WTC11 (cell line): ENCODE measurements at regions not wholly inside any gene's neighbourhood (a gene's known extent, or its start where the extent isn't known, plus 50 kb on each side); places are given as distances from the start of the nearest gene placed in this dataset.

Experiments
- ATAC-seq: fragments of 200-7000 bp; cut with Tn5 transposase; 2 replicates; pipeline ENCODE4 v1.10.0; 2021; ENCODE audit warnings: mild to moderate bottlenecking, moderate library complexity
- CTCF ChIA-PET: fragments of 300-600 bp; sonication (Branson Sonifier 250); formaldehyde crosslinking; loops from one replicate; lab custom pipeline; 2021; ENCODE audit warnings: antibody characterized with exemption; lab: Charles Lee
- POLR2A ChIA-PET: fragments of 350-600 bp; sonication (Branson Sonifier 250); formaldehyde crosslinking; loops from one replicate; lab custom pipeline; 2021; ENCODE audit warnings: antibody characterized with exemption; lab: Charles Lee
- DNase-seq: peaks from one replicate; pipeline ENCODE4 v3.0.0; 2021; ENCODE audit warnings: low spot score
- H3K27ac Mint-ChIP-seq: 2 replicates; pipeline ENCODE4 v1.8.0; 2021; ENCODE audit warnings: mixed read lengths
- H3K27me3 Mint-ChIP-seq: 2 replicates; pipeline ENCODE4 v1.8.0; 2021; ENCODE audit warnings: low read depth, mild to moderate bottlenecking, moderate library complexity, mixed read lengths
- H3K36me3 Mint-ChIP-seq: 2 replicates; pipeline ENCODE4 v1.8.0; 2021; ENCODE audit warnings: mixed read lengths
- H3K4me1 Mint-ChIP-seq: 2 replicates; pipeline ENCODE4 v1.8.0; 2022; ENCODE audit warnings: mixed read lengths
- H3K4me3 Mint-ChIP-seq: 2 replicates; pipeline ENCODE4 v1.8.0; 2021; ENCODE audit warnings: mild to moderate bottlenecking, moderate library complexity, mixed read lengths
- H3K9me3 Mint-ChIP-seq: 2 replicates; pipeline ENCODE4 v1.8.0; 2021; ENCODE audit warnings: mixed read lengths
- ARID4B ChIP-seq: sonication (generic); formaldehyde crosslinking; IDR thresholded peaks from 2 replicates; pipeline ENCODE4 v1.8.0; 2023; ENCODE audit warnings: missing genetic modification reagents, mild to moderate bottlenecking, borderline replicate concordance
- CBFB ChIP-seq: sonication (generic); formaldehyde crosslinking; IDR thresholded peaks from 2 replicates; pipeline ENCODE4 v1.8.1; 2022; ENCODE audit warnings: mild to moderate bottlenecking, low read depth, missing genetic modification reagents
- CDX4 ChIP-seq: fragments of 250-450 bp; sonication (Bioruptor Pico); IDR thresholded peaks from 2 replicates; pipeline ENCODE4 v1.9.0; 2021; ENCODE audit warnings: moderate library complexity, mild to moderate bottlenecking, inconsistent platforms, borderline replicate concordance
- CREM ChIP-seq: sonication (generic); formaldehyde crosslinking; IDR thresholded peaks from 2 replicates; pipeline ENCODE4 v1.8.1; 2022; ENCODE audit warnings: mild to moderate bottlenecking, missing genetic modification reagents, moderate library complexity
- EMX1 ChIP-seq: fragments of 250-450 bp; sonication (Bioruptor Pico); IDR thresholded peaks from 2 replicates; pipeline ENCODE4 v1.8.0; 2021; ENCODE audit warnings: mild to moderate bottlenecking
- ESRRA ChIP-seq: sonication (generic); formaldehyde crosslinking; IDR thresholded peaks from 2 replicates; pipeline ENCODE4 v1.8.1; 2022; ENCODE audit warnings: mild to moderate bottlenecking, missing genetic modification reagents, borderline replicate concordance
- HMGA2 ChIP-seq: fragments of 250-450 bp; sonication (Bioruptor Pico); IDR thresholded peaks from 2 replicates; pipeline ENCODE4 v1.4.0; 2021; ENCODE audit warnings: mild to moderate bottlenecking, moderate library complexity
- RORB ChIP-seq: fragments of 250-450 bp; sonication (Bioruptor Pico); IDR thresholded peaks from 2 replicates; pipeline ENCODE4 v1.9.0; 2021; ENCODE audit warnings: mild to moderate bottlenecking
- SMAD3 ChIP-seq: sonication (generic); formaldehyde crosslinking; IDR thresholded peaks from 2 replicates; pipeline ENCODE4 v1.8.0; 2022; ENCODE audit warnings: missing genetic modification reagents, mild to moderate bottlenecking, borderline replicate concordance
- TEAD1 ChIP-seq: sonication (generic); formaldehyde crosslinking; IDR thresholded peaks from 2 replicates; pipeline ENCODE4 v1.8.0; 2022; ENCODE audit warnings: mild to moderate bottlenecking, missing genetic modification reagents
- TEAD4 ChIP-seq: sonication (generic); formaldehyde crosslinking; IDR thresholded peaks from 2 replicates; pipeline ENCODE4 v1.8.0; 2022; ENCODE audit warnings: mild to moderate bottlenecking, missing genetic modification reagents
- ZNF121 ChIP-seq: sonication (generic); formaldehyde crosslinking; IDR thresholded peaks from 2 replicates; pipeline ENCODE4 v1.8.0; 2023; ENCODE audit warnings: missing genetic modification reagents
- ZNF423 ChIP-seq: fragments of 250-450 bp; sonication (Bioruptor Pico); IDR thresholded peaks from 2 replicates; pipeline ENCODE4 v2.1.2; 2022; ENCODE audit warnings: mild to moderate bottlenecking, moderate library complexity
- TF ChIP-seq, protein P1 (sequence below): sonication (generic); formaldehyde crosslinking; IDR thresholded peaks from 2 replicates; pipeline ENCODE4 v1.8.0; 2022; ENCODE audit warnings: mild to moderate bottlenecking, missing genetic modification reagents
- TF ChIP-seq, protein P2 (sequence below): fragments of 250-450 bp; sonication (Bioruptor Pico); IDR thresholded peaks from 2 replicates; pipeline ENCODE4 v1.9.0; 2021; ENCODE audit warnings: mild to moderate bottlenecking, borderline replicate concordance
- TF ChIP-seq, protein P3 (sequence below): fragments of 250-450 bp; sonication (Bioruptor Pico); IDR thresholded peaks from 2 replicates; pipeline ENCODE4 v1.9.0; 2021; ENCODE audit warnings: mild to moderate bottlenecking

DNA sequence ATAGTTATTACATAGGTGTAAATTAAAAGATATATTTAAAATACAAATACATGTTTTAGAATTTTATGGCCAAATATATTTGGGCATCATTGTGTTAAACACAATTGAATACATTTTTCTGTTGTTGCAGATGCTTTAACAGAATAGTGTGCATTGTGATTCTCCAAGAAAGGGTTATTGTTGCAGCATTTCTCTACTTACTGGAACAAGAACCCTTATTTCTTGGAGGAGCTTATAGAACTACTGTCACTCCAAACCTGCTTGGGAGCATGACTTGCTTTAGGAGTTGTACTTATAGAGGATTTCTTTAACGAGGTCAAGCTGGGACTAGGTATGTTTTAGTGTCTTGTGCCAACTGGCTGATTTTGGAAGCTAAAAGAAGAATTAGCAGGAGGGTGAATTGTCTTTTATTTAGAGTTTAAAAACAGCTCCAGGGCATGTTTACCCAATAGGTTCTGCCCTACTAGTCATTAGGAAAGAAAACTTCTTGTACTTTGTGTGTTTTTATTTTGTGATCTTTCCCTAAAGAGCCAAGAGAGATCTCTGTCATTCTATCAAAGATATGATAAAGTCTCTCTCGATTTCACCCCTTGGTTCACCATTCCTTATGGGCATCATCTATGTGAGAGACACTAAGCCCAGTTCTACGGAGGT, 279.8 kb upstream of the SALL1 start:
- Mint-ChIP-seq H3K27me3 (no peaks in the 10 kb centered on the region), H3K4me1 (peaks cover 36% of the 10 kb centered on the region), H3K9me3 (no peaks in the 10 kb centered on the region), H3K4me3 (no peak overlapping the region), H3K27ac (no peak overlapping the region), H3K36me3 (no peaks in the 10 kb centered on the region)
- ATAC-seq (no peak), DNase-seq (no peak)
- POLR2A ChIA-PET = no interaction called here
- CTCF ChIA-PET = no interaction called here
- TF ChIP-seq, protein P1, sequence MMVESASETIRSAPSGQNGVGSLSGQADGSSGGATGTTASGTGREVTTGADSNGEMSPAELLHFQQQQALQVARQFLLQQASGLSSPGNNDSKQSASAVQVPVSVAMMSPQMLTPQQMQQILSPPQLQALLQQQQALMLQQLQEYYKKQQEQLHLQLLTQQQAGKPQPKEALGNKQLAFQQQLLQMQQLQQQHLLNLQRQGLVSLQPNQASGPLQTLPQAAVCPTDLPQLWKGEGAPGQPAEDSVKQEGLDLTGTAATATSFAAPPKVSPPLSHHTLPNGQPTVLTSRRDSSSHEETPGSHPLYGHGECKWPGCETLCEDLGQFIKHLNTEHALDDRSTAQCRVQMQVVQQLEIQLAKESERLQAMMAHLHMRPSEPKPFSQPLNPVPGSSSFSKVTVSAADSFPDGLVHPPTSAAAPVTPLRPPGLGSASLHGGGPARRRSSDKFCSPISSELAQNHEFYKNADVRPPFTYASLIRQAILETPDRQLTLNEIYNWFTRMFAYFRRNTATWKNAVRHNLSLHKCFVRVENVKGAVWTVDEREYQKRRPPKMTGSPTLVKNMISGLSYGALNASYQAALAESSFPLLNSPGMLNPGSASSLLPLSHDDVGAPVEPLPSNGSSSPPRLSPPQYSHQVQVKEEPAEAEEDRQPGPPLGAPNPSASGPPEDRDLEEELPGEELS (CRISPR knock-in tag) = no peak
- TF ChIP-seq, protein P2, sequence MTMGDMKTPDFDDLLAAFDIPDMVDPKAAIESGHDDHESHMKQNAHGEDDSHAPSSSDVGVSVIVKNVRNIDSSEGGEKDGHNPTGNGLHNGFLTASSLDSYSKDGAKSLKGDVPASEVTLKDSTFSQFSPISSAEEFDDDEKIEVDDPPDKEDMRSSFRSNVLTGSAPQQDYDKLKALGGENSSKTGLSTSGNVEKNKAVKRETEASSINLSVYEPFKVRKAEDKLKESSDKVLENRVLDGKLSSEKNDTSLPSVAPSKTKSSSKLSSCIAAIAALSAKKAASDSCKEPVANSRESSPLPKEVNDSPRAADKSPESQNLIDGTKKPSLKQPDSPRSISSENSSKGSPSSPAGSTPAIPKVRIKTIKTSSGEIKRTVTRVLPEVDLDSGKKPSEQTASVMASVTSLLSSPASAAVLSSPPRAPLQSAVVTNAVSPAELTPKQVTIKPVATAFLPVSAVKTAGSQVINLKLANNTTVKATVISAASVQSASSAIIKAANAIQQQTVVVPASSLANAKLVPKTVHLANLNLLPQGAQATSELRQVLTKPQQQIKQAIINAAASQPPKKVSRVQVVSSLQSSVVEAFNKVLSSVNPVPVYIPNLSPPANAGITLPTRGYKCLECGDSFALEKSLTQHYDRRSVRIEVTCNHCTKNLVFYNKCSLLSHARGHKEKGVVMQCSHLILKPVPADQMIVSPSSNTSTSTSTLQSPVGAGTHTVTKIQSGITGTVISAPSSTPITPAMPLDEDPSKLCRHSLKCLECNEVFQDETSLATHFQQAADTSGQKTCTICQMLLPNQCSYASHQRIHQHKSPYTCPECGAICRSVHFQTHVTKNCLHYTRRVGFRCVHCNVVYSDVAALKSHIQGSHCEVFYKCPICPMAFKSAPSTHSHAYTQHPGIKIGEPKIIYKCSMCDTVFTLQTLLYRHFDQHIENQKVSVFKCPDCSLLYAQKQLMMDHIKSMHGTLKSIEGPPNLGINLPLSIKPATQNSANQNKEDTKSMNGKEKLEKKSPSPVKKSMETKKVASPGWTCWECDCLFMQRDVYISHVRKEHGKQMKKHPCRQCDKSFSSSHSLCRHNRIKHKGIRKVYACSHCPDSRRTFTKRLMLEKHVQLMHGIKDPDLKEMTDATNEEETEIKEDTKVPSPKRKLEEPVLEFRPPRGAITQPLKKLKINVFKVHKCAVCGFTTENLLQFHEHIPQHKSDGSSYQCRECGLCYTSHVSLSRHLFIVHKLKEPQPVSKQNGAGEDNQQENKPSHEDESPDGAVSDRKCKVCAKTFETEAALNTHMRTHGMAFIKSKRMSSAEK (CRISPR knock-in tag) = no peak

- Mint-ChIP-seq H3K27ac (no peak overlapping the region), H3K27me3 (no peaks in the 10 kb centered on the region), H3K4me1 (peaks cover 35% of the 10 kb centered on the region), H3K36me3 (no peaks in the 10 kb centered on the region), H3K4me3 (no peak overlapping the region), H3K9me3 (no peaks in the 10 kb centered on the region)
- DNase-seq (no peak), ATAC-seq (no peak)
- ChIA-PET POLR2A (interaction anchor here (0.8 kb wide), 1 partner anchor 194 kb away, joined by 3 read pairs; no protein-coding TSS in a partner anchor), CTCF (no interaction called here)
- no peak for TF ChIP-seq ARID4B (CRISPR knock-in tag)
- no peak for TF ChIP-seq CDX4 (CRISPR knock-in tag)
- TF ChIP-seq HMGA2 = no peak
- no peak for TF ChIP-seq ESRRA (CRISPR knock-in tag)
- TF ChIP-seq CREM (CRISPR knock-in tag) = no peak
- no peak for TF ChIP-seq ZNF121 (CRISPR knock-in tag)
- no peak for TF ChIP-seq RORB (CRISPR knock-in tag)
- TF ChIP-seq CBFB = no peak
- TF ChIP-seq TEAD1 (CRISPR knock-in tag) = no peak
- TF ChIP-seq, protein P3, sequence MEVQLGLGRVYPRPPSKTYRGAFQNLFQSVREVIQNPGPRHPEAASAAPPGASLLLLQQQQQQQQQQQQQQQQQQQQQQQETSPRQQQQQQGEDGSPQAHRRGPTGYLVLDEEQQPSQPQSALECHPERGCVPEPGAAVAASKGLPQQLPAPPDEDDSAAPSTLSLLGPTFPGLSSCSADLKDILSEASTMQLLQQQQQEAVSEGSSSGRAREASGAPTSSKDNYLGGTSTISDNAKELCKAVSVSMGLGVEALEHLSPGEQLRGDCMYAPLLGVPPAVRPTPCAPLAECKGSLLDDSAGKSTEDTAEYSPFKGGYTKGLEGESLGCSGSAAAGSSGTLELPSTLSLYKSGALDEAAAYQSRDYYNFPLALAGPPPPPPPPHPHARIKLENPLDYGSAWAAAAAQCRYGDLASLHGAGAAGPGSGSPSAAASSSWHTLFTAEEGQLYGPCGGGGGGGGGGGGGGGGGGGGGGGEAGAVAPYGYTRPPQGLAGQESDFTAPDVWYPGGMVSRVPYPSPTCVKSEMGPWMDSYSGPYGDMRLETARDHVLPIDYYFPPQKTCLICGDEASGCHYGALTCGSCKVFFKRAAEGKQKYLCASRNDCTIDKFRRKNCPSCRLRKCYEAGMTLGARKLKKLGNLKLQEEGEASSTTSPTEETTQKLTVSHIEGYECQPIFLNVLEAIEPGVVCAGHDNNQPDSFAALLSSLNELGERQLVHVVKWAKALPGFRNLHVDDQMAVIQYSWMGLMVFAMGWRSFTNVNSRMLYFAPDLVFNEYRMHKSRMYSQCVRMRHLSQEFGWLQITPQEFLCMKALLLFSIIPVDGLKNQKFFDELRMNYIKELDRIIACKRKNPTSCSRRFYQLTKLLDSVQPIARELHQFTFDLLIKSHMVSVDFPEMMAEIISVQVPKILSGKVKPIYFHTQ (CRISPR knock-in tag) = no peak
- no peak for TF ChIP-seq EMX1 (CRISPR knock-in tag)
- TF ChIP-seq TEAD4 (CRISPR knock-in tag) = no peak
- TF ChIP-seq, protein P1 (CRISPR knock-in tag) = no peak
- TF ChIP-seq ZNF423 (CRISPR knock-in tag) = no peak
- TF ChIP-seq SMAD3 (CRISPR knock-in tag) = no peak
Observed at GRCh38 chr16:51429041-51429440, 278.0 kb upstream of the SALL1 start.
